Mesothelial cell of epicardium (in vitro differentiated cells): ENCODE measurements at regions not wholly inside any gene's neighbourhood (a gene's known extent, or its start where the extent isn't known, plus 50 kb on each side); places are given as distances from the start of the nearest gene placed in this dataset.
"Not testable (repeated sequence)": the region's sequence is repeated elsewhere in the genome, so short reads cannot be mapped to it uniquely, and the experiment has no call there.

ENCODE experiments used
- DNase-seq, 2 experiments: peaks; one replicate each; pipeline ENCODE4 v3.0.0; 2021; ENCODE audit warnings: low spot score in 2 of 2; ENCODE audit not compliant: unreplicated experiment in 2 of 2
- H3K27ac Mint-ChIP-seq: 2 replicates; pipeline ENCODE4 v1.8.0; 2021; ENCODE audit warnings: mixed read lengths
- H3K27me3 Mint-ChIP-seq: 2 replicates; pipeline ENCODE4 v1.8.0; 2021; ENCODE audit warnings: low read depth, mixed read lengths
- H3K36me3 Mint-ChIP-seq: 2 replicates; pipeline ENCODE4 v1.8.0; 2021; ENCODE audit warnings: mixed read lengths
- H3K4me1 Mint-ChIP-seq: 2 replicates; pipeline ENCODE4 v1.8.0; 2021; ENCODE audit warnings: mixed read lengths
- H3K4me3 Mint-ChIP-seq: 2 replicates; pipeline ENCODE4 v1.8.0; 2021; ENCODE audit warnings: mild to moderate bottlenecking, moderate library complexity, mixed read lengths
- H3K9me3 Mint-ChIP-seq: 2 replicates; pipeline ENCODE4 v1.8.0; 2021; ENCODE audit warnings: mixed read lengths

DNA sequence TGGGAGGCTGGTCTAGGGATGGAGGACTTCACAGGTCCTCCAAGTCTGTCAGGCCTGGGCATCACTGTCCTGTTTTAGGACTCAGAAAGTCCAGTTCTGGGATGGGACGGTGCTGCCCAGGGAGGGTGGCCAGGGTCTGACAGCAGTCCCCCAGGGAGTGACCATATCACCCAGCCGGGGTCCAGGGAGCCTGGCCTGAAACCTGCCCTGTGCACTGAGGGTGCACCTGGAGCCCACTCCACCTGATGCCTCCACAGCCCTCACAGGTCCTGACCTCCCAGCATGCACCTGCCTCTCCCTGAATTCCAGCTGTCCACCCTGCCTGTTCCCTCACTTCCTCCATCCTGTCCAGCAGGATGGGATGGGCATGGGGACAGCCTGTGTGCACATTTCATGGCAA is 592.8 kb downstream of the CWH43 start:
- H3K4me1 Mint-ChIP-seq, DNase-seq, H3K4me3 Mint-ChIP-seq, H3K36me3 Mint-ChIP-seq, H3K27me3 Mint-ChIP-seq, H3K27ac Mint-ChIP-seq: not testable (repeated sequence)
- peaks cover 49% of the 10 kb centered on the region for H3K9me3 Mint-ChIP-seq

DNA sequence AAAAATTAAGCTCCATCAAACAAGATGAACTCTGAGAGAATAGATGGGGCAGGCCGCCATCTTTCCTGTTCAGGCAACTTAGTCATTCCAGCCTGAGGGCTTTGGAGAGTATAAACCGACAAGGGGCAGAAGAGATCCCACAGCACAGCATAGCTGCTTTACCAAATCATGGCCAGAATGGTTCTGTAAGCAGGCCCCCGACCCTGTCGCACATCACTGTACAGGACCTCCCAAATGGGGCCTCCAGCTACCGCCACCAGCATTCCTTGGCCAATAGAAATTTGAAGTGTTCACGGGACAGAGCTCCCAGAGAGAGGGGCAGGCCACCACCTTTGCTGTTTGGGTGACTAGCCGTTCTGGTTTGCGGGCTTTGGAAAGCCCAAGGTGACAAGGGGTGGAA is 594.1 kb downstream of the CWH43 start:
- not testable (repeated sequence) for H3K27ac Mint-ChIP-seq, H3K4me3 Mint-ChIP-seq, DNase-seq, H3K36me3 Mint-ChIP-seq, H3K27me3 Mint-ChIP-seq, H3K4me1 Mint-ChIP-seq
- peaks cover 46% of the 10 kb centered on the region for H3K9me3 Mint-ChIP-seq

DNA sequence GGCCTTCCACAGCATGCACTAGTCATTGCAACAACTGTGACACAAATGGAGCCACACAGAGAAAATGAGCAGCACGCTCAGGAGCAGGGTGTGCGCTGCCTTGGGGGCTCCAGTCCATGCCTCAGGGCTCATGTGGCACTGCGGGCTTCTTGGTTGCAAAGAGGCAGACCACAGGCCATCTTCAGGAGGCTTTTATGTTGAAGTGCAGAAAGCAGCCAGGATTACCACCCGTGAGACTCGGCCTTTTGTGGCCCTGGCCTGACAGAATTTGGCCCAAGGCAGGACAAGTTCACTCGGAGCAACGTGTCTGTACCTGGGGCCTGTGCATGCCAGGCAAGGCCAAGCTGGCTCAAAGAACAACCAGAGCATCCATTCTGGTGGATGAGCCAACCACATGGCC is 602.3 kb downstream of the CWH43 start:
- H3K27me3 Mint-ChIP-seq, H3K4me3 Mint-ChIP-seq, H3K36me3 Mint-ChIP-seq, H3K4me1 Mint-ChIP-seq, DNase-seq, H3K27ac Mint-ChIP-seq: not testable (repeated sequence)
- H3K9me3 Mint-ChIP-seq, result peaks cover 17% of the 10 kb centered on the region

DNA sequence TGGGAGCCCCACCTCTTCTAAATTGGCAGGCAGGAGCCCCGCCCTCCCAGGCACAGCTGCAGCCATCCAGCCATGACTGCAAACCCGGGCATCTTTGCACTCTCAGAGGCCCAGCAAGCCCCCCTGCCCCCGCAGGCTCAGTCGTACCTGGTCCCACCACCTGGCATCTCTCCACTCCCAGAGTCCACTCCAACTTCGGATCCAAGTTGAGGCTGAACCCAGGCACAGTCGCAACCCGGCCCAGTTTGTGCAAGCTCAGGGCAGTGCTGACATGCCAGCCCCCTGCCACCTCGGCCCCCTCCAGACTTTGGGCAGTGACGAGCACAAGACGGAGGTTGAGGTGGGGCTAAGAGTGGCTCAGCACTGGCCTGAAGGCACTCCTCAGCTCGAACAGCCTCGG is 632.4 kb downstream of the CWH43 start:
- not testable (repeated sequence) for H3K4me1 Mint-ChIP-seq, H3K4me3 Mint-ChIP-seq, DNase-seq, H3K36me3 Mint-ChIP-seq, H3K27me3 Mint-ChIP-seq, H3K27ac Mint-ChIP-seq
- peaks cover 24% of the 10 kb centered on the region for H3K9me3 Mint-ChIP-seq

DNA sequence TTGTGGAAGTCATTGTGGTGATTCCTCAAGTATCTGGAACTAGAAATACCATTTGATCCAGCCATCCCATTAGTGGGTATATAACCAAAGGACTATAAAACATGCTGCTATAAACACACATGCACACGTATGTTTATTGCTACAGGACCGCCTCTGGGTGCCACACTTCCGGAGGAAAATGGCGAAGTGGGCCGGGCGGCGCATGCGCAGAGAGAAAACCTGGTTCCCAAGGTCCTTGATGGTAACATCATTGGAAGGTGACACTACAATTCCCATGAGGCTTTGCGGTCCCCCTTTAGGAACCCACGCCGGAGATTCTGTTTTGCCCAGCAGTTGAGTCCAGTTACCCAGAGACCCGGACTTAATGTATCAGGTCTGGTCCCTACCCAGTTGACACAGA is 640.4 kb downstream of the CWH43 start:
- not testable (repeated sequence) for DNase-seq, H3K36me3 Mint-ChIP-seq, H3K4me3 Mint-ChIP-seq, H3K4me1 Mint-ChIP-seq, H3K27ac Mint-ChIP-seq, H3K27me3 Mint-ChIP-seq
- peaks cover 27% of the 10 kb centered on the region for H3K9me3 Mint-ChIP-seq
